GM19238 (cell line): ENCODE measurements at regions not wholly inside any gene's neighbourhood (a gene's known extent, or its start where the extent isn't known, plus 50 kb on each side); places are given as distances from the start of the nearest gene placed in this dataset.

Experiments
- DNase-seq: peaks from one replicate; pipeline ENCODE4 v3.0.0; 2011; ENCODE audit warnings: low spot score; ENCODE audit not compliant: insufficient read length

DNA sequence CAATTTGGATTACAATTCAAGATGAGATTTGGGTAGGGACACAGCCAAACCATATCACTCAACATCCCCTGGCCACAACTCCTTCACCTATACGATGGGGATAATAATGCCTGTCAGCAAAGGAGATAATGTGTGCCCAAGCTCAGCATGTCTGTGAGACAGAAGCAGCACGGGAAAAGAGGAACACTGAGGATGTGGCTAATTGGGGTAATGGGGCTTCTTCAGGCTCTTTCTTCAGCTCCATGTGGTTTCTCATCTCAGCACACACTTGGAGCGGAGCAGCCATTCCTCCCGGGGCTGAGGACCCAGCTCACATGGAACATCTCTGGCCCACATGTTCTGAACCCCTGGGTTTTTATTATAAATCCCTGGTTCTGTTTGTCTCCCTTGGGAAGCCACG is 136.0 kb upstream of the NAMPT start:
- DNase-seq = no peak

DNA sequence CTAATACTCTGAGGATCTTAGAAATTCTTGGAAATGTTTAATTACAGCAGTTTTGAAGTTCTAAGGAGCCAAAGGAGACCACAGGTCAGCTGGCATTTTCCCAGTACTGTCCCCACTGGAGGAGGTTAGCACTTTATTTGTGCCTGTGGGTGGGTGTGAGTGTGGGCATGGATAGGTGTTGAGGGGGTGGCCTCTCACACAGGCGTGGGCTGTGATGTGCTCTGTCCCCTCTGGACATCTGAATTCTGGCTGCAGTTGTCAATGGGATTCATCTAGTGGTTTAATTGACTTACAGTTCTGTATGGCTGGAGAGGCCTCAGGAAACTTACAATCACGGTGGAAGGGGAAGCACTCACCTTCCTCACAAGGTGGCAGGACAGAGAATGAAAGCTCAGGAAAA is 135.4 kb upstream of the NAMPT start:
- no peak for DNase-seq

DNA sequence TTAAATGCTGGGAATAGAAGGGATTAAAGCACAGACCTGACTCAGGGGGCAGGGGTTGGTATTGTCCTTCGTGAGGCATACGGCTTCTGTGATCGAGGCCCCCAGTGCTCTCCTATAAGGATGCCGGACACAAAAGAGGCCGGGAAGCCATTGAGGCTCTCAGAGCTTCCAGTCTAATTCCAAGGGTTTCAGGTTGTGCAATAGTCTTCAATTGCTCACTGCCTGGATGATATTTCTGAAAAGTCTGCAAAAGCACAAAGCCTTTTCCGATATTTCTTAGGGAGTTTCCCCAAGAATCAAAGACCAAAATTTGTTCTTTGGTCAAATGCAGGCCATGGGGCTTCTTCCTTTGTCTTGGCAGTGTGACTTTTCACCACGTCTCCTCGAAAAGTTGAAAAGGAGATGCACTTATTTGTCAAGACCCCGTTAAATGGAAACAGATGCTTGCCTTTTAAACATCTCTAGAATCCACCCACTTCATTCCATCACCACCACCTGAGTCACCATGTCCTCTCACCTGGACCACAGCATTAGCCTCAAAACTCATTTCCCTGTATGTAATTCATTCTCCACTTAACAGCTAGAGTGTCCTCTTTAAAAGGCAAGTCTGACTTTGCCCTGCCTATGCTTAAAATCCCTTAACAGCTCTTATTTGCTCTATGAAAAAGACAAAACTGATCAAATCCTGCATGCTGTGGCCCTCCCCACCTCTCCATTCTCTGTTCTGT is 134.8 kb upstream of the NAMPT start:
- no peak for DNase-seq

DNA sequence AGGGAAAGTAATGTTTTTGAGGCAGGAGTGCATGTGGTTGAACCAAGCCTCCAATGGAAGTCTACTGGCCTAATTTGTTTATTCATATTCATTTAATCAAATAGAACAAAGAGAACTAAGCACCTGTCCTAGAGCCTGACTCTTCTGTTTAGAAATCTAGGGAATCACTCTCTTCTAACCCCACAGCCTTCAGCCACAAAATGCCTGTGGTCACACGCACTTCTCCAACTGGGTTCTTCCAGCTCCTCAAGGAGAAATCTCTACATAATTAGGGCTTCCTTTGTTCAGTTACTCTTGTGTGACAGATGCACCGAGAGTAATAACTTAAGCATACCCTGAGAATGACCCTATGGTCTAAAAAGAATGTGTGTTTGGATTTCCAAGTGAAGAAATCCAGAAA is 133.7 kb upstream of the NAMPT start:
- no peak for DNase-seq

DNA sequence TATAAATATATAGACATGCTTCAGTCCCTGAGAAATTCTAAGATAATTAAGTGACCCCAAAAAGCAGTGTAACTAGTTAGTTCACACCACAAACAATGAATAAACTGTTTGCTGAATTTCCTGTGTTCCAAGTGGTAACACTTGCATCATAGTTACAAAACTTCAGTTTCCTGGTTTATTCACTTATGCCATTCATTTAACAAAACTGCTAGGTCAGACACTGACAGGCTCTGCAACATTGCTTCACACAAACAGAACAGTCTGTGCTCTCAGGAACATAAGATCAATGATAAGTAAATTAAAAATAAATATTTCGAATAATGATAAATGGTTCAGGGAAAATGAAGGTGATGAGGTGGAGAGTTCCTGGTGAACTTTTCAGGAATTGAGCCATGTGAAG is 133.3 kb upstream of the NAMPT start:
- DNase-seq = no peak

DNA sequence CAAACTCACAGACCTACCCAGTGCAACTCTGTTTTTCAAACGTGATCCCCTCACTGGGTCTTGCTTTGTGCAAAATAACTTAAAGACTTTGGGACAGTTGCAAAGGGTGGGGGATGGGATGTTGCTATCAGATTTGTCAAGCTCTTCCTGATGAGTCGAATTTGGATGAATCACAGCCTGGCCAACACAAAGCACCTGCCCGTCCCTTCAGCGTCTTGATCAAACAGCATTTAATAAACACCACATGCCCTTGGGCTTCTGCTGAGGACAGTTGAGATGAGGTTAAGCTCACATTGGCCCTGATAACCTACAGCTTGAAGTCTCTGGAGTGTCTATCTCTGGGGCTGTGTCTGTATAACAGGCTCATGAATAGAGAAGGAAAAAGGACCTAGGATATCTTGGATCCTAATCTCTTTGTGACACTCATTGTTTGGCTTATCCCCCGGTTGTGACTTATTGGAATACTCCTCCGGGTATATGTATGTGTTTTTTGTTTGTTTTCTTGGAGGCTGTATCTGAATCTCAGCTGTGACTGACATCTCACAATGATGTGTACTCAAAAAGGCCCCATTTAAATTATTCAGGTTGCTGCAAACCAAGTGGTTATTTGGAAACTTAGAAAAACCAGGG is 132.6 kb upstream of the NAMPT start:
- no peak for DNase-seq

DNA sequence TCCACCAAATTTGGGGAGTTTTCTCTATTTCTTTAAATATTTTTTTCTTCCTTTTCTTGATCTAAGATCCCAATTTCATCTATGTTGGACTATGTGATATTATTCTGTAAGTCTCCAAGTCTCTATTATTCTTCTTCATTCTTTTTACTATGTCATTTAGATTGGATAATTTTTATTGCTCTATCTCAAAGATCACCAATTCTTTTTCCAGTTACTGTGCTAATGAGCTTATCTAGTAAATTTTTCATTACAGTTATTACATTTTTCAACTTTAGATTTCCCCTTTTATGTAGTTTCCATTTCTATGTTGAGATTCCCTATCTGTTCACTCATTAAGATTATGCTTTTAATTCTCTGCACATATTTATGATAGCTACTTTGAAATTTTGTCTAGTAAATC is 131.6 kb upstream of the NAMPT start:
- no peak for DNase-seq

DNA sequence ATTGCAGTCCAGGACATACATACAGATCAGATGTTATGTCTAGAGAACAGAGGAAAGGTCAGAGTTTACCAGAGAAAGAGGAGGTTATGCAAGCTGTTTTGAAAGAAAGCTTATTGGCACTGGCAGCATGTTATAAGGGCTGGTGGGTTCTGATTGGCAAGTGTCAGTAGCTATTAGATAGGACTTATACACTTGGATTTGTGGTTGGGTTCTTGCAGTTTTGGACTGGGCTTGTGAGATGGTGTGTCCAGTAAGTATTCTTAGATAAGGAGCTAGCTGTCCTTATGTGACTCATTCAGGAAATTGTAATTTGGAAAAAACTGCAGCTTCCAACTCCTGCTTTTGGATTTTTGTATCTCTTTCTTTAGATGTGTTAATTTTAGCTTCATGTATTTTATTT is 130.7 kb upstream of the NAMPT start:
- no peak for DNase-seq

DNA sequence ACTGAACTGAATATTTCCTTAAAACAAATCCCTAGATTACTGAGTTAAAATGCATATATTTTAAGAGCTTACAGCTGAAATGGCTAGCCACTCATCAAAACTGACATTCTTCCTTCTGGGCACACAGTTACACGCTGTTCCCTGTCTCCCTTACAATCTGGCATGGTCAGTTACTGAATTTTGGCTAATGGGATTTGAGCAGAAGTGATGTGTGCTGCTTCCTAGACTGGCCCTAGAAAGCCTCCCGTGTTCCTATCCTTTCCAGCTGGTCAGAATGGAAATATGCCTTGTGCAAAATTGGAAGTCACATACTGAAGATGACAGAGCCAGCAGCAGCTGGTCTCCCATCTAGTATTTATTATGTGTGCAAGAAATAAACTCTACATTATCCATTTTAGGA is 128.7 kb upstream of the NAMPT start:
- DNase-seq = no peak

DNA sequence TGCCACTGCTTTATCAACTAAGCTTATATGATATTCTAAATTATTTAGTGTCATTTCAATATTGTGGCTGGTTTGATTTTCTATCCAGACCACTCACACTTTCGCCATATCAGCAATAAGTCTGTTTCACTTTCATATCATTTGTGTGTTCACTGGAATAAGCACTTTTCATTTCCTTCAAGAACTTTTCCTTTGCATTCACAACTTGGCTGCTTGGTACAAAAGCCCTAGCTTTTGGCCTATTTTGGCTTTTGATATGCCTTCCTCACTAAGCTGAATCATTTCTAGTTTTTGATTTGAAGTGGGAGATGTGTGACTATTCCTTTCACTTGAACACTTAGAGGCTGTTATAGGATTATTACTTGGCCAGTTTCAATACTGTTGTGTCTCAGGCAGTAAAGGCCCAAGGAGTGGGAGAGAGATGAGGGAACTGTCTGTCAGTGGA is 120.9 kb upstream of the NAMPT start:
- no peak for DNase-seq

DNA sequence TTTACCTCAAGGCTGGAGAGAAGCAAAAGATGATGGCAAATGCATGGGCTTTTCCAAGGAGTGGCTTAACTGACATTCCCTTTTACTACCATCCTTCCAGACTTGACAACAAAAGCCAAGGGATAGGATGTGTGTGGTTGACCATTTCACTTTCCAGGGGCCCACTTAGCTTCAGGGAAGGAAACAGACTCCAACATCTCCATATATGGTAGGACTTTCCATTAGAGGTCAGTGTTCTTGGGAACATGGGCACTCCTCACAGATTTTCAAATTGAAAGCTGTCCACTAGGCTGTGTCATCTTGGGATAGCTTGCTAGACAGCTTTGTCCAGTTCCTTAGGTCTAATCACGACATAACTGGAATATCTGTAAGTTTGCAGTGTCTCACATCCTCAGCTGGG is 118.1 kb upstream of the NAMPT start:
- no peak for DNase-seq

DNA sequence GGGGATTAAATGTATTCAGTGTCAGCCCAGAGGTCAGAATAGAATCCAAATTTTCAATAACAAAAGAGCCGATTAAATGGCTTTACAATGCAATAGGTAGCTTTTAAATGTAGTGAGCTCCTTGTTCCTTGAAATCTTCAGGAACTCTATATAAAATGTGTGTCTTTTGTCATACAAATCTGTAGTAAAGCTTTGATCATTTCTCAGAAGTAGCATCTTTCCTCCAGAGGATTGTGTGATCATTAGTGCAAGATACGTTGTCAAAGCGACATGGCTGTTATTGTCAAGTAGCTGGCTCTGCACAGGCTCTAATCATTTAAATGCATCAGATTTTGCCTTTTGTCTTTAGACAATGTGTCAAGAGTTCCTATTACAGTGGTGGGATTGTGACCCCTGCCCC is 116.1 kb upstream of the NAMPT start:
- DNase-seq = no peak

DNA sequence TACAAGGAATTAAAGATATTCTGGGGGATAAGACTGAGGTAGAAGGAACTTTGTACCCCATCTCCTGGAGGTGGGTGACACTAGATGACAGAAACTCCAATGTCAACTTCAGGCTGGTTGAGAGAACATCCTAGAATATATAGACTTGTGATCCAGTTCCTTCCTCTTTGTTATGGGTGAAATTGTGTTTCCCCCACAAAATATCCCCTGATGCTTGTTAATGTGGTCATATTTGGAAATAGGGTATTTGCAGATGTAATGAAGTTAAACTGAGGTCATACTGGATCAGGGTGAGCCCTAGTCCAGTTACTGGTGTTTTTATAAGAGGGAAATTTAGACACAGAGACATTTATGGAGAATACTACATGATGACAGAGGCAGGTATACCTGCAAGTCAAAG is 114.0 kb upstream of the NAMPT start:
- no peak for DNase-seq

DNA sequence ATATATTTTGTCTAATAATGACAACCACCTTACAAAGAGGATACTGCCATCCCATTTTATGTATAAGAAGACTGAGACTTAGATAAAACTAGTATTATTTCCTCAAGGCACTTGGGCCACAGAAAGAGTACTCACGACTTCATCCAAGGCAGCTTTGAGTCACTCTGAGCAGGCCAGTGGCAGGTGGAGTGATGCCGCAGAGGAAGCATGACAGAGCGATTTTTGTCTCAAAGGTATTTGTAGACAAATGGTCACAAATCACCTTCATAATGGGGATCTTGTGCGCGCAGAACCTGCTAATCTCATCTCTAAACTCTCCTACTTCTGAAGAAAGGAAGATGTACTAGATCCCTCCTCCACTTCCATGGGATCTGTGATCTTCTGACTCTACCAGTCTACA is 113.2 kb upstream of the NAMPT start:
- DNase-seq = no peak

DNA sequence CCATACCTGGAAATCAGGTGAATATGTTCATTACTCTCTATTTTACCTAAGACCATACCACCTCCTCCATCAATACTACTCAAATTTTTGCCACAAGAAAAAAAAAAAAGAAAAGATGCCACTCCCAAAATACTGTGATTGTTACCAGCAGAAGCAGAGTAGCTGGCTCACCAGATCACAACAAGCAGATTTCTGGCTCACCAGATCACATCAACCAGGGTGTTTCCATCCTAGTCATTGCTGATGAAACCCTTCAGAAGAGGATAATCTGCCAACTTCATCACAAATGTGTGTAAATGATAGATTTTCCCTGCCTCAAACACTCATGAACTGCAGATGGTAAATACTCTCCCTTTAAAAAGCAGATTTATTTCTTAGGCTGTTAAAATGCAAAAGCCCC is 109.7 kb upstream of the NAMPT start:
- DNase-seq = no peak

DNA sequence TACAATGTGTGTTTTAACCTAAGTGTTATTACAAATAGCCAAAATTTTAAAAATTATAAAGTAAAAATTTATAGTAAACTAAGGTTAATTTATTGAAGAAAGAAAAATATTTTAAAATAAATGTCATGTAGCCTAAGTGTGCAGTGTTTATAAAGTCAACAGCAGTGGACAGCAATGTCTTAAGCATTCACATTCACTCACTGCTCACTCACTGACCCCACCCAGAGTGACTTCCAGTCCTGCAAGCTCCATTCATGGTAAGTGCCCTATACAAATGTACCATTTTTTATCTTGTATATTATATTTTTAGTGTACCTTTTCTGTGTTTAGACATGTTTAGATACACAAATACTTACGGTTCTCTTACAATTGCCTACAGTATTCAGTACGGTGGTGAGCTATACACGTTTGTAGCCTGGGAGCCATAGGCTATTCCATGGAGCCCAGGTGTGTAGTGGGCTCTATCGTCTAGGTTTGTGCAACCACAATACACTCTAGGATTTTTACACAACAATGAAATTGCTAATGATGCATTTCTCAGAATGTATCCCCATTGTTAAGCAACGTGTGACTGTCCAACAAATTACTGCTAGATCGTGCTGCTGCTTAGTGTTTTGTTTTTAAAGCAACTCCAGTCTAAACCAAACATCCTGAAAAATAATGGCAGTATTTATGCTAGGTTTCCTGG is 108.9 kb upstream of the NAMPT start:
- no peak for DNase-seq

DNA sequence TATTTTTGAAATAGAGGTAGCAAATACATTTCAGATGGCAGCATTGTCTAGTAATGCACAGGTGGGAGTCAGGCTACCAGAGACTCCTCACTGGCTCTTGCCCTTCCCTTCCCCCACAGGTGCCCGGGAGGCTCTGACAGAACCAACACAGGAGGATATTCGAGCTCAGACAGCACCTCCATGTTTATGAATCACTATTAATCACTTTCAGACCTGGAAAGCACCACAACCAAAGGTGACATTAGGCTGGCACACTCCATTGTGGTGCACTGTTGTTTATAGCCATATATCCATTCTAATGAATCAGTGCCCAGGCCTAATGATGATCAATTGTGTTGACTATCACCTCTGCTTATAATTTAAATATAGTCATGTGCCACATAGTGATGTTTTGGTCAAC is 107.8 kb upstream of the NAMPT start:
- DNase-seq = no peak

DNA sequence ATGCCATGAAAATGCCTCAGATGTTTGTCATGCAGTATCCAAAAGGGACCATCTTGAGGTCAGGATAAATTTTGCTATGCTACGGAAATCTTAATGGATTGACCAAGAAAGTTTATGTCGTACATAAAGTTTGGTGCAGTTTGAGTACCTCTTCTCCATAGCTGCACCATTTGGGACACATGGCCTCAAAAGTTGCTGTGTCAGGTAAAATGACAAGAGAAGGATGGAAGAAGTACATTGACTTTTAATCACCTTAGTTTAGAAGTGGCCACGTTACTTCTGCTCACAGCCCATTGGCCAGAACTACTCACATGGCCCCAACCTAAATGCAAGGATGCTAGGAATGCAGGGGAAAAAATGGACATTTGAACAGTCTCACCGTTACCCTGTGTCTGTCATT is 107.4 kb upstream of the NAMPT start:
- DNase-seq = no peak

DNA sequence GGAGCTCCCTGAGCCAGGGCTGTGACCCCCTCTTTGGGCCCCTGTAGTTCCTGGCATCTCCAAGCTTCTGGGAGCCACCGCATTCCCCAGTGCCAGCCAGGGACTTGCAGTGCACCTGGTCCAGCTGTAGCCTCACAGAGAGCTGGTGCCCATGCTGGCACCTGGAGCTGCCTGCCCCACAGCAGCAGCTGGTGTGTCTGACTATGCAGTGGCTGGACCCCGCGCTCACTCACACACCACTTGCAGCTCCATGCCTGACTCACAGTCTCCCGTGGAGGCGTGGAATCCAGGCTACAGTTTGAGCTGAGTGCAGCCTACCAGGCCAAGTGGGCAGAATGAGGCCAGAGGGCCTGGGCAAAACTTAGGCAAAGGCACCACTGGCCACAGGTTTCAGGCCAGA is 102.2 kb upstream of the NAMPT start:
- DNase-seq = no peak

DNA sequence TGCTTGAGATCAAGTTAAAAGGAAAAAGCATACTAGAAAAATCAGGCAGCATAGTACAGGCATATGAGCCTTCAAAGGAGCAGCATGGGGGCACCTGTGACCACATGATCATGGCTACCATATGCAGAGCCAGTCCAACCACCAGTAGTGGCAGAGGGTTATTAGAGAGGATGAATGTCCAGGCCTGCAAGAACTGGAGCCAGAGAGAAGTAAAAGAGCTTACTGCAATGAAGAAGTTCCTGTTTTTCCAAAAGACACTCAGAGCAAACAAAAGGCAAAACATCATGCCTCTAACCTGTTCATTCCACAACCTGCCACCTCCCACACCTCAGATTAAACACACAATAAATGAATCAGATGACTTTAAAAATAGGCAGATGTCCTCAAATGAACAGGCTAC is 99.6 kb upstream of the NAMPT start:
- DNase-seq = no peak

DNA sequence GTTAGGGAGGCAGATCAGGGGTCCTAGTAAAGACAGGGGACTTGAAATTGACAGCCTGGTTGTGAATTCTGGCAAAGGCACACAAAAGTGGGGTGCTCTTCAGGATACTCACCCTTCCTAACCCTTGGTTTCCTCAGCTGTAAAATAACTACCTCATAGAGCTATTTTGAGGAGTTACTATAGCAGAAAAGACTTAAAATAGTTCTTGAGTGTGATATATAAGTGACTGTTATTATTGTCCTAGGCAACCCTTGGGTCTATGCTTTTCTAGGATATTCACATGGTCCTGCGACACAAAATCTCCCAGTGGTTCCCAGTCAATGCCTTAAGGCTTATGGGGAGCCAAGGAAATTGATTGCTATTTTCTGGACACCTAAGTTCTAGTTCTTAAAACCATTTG is 98.1 kb upstream of the NAMPT start:
- DNase-seq = no peak

DNA sequence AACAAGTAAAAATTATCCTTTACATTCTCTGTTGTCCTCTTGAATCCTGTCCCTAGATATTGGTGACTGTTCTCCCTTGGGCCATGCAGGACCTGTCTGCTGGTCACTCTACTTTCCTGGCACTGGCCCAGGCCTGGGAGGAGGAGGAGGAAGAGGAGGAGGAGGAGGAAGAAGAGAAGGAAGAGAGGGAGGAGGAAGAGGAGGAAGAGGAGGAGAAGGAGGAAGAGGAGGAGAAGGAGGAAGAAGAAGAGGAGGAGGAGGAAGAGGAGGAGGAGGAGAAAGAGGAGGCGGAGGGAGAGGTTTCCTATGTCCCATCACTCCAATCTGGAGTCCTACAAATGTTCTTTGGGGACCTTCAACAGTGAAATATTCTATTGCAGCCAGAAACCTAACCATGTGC is 97.3 kb upstream of the NAMPT start:
- no peak for DNase-seq

DNA sequence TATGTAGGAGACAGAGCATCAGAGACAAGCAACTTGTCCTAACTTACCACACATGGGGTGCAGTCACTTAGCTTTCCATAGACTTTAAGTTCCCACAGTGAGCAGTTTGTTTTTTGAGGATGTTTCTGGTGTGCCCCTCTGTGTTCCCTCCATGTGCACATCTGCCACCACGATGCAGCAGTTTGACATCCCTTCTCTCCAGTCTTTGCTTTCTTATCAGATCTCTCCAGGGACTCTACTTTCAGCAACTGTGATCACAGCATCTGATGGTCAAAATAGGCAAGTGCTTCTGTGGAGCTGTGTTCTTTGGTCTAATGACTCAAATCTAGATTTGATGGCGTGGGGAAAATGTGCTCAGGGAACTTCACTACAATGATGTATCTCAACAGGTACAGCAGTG is 96.5 kb upstream of the NAMPT start:
- DNase-seq = no peak
